ENCODE measurements at regions not wholly inside any gene's neighbourhood (a gene's known extent, or its start where the extent isn't known, plus 50 kb on each side); places are given as distances from the start of the nearest gene placed in this dataset.

GRCh38 chr5:161176221-161176620 is 324.2 kb upstream of the ATP10B start:
- TF ChIP-seq EZH2 (IDR thresholded peaks at IDR 0.05; ENCODE audit: insufficient read depth, poor library complexity, severe bottlenecking) (no peak), EZH2phosphoT487 (IDR thresholded peaks at IDR 0.05; ENCODE audit: insufficient read depth, low read depth) (no peak)

Data from GM23248 (cell line).